ENCODE measurements at regions not wholly inside any gene's neighbourhood (a gene's known extent, or its start where the extent isn't known, plus 50 kb on each side); places are given as distances from the start of the nearest gene placed in this dataset.
A peak's percentile ranks its signal among the peaks of the same experiment; 100 is the strongest.

DNA sequence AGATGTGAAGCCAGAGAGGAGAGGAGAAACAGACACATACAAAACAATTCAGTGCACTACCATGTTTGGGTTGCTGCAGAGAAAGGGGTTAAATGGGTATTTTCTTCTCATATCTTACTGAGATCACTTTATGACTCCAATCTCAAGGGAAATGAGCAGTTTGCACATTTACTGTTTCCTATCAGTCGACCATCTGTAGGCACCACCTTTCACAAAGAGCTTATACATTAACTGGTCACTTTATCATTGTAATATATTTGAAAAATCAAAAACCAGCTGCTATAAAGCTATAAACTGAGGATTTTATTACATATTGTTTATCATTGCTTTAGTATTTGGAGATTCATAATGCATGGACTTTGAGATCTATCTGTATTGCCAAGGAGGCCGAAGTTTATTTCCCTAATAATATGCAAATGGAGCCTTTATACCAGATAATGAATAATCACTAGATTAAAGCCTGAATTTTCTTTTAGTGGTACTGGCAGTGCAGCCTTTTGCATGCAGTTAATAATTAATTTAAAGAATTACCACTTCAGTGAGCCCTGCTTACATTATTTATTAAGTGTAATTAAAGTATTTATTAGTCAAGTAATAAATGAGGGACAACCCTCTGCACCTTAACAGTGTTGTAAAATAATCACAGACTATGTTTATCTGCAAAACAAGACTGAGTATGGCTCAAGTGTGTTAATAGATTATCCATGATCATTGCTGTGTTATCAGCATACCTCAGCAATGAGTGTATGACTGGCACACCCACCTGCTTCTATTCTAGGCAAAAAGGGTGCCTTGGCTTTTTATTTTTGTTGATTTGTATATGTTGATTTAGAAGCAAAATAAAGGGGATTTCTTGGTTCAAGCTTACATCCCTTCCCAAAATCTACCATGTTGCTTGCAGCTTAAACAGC lies 167.7 kb upstream of the SLC14A2 start:
- intact Hi-C loops (cut with DNase I; ENCODE audit: low total_unique reads), result no loop called here
- no peak overlapping the region for H3K4me3 ChIP-seq
- ATAC-seq (no peak), DNase-seq (no peak)
- H3K27ac ChIP-seq, result no peak overlapping the region
- no peaks in the 10 kb centered on the region for H3K36me3 ChIP-seq
- in situ Hi-C loops (cut with MboI; ENCODE audit: low sequenced_read_pairs in 4 of 4), result no loop called here
- H3K27me3 ChIP-seq, result no peaks in the 10 kb centered on the region
- H3K9me3 ChIP-seq, result no peaks in the 10 kb centered on the region
- peaks cover 0 to 12% of the 10 kb centered on the region in 2 donors for H3K4me1 ChIP-seq
- TF ChIP-seq, protein P1, sequence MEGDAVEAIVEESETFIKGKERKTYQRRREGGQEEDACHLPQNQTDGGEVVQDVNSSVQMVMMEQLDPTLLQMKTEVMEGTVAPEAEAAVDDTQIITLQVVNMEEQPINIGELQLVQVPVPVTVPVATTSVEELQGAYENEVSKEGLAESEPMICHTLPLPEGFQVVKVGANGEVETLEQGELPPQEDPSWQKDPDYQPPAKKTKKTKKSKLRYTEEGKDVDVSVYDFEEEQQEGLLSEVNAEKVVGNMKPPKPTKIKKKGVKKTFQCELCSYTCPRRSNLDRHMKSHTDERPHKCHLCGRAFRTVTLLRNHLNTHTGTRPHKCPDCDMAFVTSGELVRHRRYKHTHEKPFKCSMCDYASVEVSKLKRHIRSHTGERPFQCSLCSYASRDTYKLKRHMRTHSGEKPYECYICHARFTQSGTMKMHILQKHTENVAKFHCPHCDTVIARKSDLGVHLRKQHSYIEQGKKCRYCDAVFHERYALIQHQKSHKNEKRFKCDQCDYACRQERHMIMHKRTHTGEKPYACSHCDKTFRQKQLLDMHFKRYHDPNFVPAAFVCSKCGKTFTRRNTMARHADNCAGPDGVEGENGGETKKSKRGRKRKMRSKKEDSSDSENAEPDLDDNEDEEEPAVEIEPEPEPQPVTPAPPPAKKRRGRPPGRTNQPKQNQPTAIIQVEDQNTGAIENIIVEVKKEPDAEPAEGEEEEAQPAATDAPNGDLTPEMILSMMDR (IDR thresholded peaks at IDR 0.05 in 4 of 5, conservative IDR thresholded peaks at IDR 0.05 in 1 of 5), result no peak
- TF ChIP-seq POLR2A (IDR thresholded peaks at IDR 0.05), result no peak

DNA sequence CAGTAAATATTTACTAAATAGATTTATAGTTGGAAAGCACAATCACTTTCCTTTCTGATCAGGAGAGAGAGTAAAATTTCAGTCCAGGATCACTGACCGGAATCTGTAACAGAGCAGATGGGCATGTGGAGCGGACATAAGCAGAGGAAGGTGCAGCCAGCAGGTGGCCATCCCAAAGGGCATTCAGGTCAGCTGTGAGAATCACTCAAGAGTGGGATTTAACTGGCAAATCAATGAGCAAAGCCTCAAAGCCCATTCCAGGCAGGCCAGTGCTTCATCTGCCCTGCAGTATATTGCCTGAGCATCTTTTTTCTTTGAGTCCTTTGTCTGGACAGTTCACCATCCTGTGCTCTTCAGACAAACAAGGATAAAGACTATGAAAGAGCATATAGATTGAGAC lies 166.4 kb upstream of the SLC14A2 start:
- no peak for DNase-seq
- no peaks in the 10 kb centered on the region for H3K27me3 ChIP-seq
- H3K36me3 ChIP-seq, result no peaks in the 10 kb centered on the region
- H3K27ac ChIP-seq, result peak overlapping the region in 1 of 4 donors; percentile 41
- no peak overlapping the region for H3K4me3 ChIP-seq
- no peaks in the 10 kb centered on the region for H3K9me3 ChIP-seq
- TF ChIP-seq, protein P1 (IDR thresholded peaks at IDR 0.05 in 4 of 5, conservative IDR thresholded peaks at IDR 0.05 in 1 of 5), result no peak
- TF ChIP-seq POLR2A (IDR thresholded peaks at IDR 0.05), result no peak
- no peak for ATAC-seq
- H3K4me1 ChIP-seq, result peaks cover 0 to 12% of the 10 kb centered on the region in 2 donors
- in situ Hi-C loops (cut with MboI; ENCODE audit: low sequenced_read_pairs in 4 of 4) (no loop called here), intact Hi-C loops (cut with DNase I; ENCODE audit: low total_unique reads) (no loop called here)

DNA sequence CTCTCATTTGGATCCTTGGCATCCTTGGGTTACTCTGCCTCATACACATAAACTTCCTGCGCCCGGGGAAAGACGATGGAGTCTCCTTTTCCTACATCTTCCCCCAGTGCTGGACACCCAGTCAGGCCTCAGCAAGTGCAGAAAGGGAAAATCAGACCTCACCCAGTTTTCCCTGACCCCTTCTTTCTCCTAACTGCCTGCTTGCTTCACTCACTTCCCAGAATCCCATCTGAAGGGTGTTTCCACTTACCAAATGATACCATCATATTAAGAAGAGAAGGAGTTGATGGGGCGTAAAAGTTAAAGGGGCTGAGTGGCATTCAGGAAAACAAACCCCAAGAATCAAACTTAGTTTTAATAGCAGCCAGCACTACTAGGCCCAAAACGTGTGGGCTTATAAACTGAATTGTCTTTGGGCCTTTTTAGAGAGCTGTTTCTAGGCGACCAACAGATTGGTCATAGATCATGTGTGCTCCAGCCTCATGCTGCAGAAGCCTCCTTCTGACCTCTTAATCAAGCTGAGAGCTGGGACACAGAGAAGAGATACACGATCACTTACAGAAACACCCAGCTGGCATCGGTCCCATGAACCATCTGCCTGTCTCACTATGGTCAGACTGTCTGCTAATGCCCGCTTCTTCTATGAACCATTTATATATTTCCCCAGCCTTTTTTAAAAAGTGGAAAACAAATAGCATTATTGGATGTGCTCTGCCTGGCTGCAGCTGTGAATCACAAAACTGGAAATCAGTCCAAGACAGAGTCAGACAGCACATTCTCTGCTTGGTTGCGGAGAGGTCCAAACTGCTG lies 165.7 kb upstream of the SLC14A2 start:
- TF ChIP-seq POLR2A (IDR thresholded peaks at IDR 0.05), result no peak
- TF ChIP-seq, protein P1 (IDR thresholded peaks at IDR 0.05 in 4 of 5, conservative IDR thresholded peaks at IDR 0.05 in 1 of 5), result no peak
- Histone ChIP-seq H3K36me3 (no peaks in the 10 kb centered on the region), H3K27me3 (no peaks in the 10 kb centered on the region), H3K4me1 (peaks cover 0 to 12% of the 10 kb centered on the region in 2 donors), H3K9me3 (no peaks in the 10 kb centered on the region), H3K27ac (peak overlapping the region in 3 of 4 donors; percentile 41 to 58 (median 47)), H3K4me3 (no peak overlapping the region)
- peak; percentile 81 to 85 for ATAC-seq
- in situ Hi-C loops (cut with MboI; ENCODE audit: low sequenced_read_pairs in 4 of 4), result no loop called here
- intact Hi-C loops (cut with DNase I; ENCODE audit: low total_unique reads), result no loop called here
- DNase-seq, result peak; percentile 57

DNA sequence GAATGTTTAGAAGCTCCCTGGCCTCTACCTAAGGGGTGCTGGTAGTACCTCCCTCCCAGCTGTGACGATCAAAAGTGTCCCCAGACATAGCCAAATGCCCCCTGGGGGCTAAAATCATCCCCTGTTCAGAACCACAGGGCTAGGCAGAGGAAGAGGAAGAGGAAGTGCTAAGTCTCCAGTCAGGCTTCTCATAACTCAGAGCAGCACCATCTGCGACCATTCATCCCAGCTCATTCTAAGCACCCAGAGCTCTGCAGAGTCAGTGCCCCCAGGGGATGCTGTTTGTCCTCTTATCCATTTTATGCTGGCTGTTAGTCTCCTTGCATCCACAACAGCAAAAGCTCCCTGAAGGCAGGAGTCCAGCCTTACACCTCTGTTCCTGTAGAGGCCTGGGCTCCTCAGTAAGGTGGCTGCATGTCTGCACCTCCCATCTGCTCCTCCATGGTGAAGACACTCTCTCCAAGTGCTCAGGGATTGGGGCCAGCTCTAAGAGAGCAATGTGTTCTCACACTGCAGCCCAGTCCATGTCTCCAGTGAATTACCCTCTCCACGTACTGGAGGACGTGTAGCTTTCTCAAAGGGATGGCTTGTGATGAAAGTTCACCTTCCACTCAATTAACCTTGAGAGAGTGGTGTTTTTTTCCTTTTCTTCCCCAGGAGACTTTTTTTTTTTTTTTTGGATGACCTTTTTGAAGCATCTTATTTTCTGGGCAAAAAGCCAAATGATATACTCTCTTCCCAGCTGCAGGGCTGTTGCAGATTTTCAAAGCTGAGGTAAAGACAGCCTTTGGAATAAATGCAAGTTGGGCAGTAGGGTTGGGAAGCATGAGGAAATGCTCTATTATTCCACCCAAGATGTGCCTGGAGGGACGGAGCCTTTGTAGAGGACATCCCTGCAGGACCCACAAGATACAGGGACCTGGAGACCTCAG lies 158.9 kb upstream of the SLC14A2 start:
- peak overlapping the region in 3 of 4 donors; percentile 13 to 21 (median 19) for H3K27ac ChIP-seq
- H3K4me3 ChIP-seq, result no peak overlapping the region
- peak; percentile 73 to 75 for ATAC-seq
- peak; percentile 27 to 52 for DNase-seq
- in situ Hi-C loops (cut with MboI; ENCODE audit: low sequenced_read_pairs in 4 of 4), result no loop called here
- intact Hi-C loops (cut with DNase I; ENCODE audit: low total_unique reads), result no loop called here
- no peaks in the 10 kb centered on the region for H3K27me3 ChIP-seq
- no peaks in the 10 kb centered on the region for H3K36me3 ChIP-seq
- TF ChIP-seq, protein P1 (IDR thresholded peaks at IDR 0.05 in 4 of 5, conservative IDR thresholded peaks at IDR 0.05 in 1 of 5), result no peak
- TF ChIP-seq POLR2A (IDR thresholded peaks at IDR 0.05), result no peak
- no peaks in the 10 kb centered on the region for H3K4me1 ChIP-seq
- H3K9me3 ChIP-seq, result no peaks in the 10 kb centered on the region
